ENCODE measurements at regions not wholly inside any gene's neighbourhood (a gene's known extent, or its start where the extent isn't known, plus 50 kb on each side); places are given as distances from the start of the nearest gene placed in this dataset.

DNA sequence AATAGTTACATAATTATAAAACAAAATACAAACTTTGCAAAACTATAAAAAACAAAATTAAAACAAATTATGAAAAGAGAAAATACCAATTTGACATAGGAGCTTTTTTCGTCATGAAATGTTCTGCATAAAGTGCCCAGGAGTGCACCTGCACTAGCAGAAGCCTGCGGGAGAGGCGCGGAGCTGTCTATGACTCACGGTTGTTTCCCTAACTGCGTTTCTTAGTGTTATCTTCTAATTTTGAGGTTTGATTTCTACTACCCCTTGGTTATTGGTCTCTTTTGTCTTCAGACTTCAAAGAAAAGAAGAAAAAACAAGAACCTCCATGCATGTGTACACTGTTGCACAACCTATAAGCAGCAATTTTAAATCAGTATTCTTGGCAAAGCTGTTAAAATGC, 740.9 kb upstream of the LRRC4C start:
- DNase-seq (ENCODE audit: low read depth) = no peak

DNA sequence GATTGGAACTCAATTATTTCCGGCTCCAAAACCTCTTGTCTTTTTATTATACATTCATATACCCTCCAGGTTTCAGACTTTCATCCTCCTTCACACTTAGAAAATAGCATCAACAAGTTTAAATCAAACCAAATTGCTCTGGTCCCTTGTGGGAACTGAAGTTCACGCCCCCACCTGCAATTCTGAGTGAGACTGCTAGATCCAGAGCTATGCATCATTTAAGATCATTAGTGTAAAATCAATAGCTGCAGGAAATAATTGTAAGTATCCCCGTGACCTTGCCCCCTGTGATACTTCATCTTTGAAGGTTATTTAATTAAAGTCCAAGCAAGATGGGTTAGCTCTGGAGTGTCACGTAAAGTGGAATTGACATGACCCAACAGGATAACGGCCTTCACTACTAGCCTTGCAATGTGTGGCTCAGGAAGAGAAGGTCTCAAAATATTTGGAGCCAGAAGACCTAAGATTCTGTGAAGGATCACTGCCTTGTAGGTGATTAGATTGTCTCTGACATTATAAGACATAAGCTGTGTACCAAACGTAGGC, 742.2 kb upstream of the LRRC4C start:
- no peak for DNase-seq (ENCODE audit: low read depth)

DNA sequence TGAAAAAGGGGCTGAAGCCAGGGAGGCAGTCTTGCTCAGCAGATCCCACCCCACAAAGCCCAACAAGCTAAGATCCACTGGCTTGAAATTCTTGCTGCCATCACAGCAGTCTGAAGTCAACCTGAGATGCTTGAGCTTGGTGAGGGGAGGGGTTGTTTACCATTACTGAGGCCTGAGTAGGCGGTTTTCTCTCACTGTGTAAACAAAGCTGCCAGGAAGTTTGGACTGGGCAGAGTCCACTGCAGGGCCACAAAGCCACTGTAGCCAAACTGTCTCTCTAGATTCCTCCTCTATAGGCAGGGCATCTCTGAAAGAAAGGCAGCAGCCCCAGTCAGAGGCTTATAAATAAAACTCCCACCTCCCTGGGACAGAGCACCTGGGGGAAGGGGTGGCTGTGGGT, 746.1 kb upstream of the LRRC4C start:
- no peak for DNase-seq (ENCODE audit: low read depth)

DNA sequence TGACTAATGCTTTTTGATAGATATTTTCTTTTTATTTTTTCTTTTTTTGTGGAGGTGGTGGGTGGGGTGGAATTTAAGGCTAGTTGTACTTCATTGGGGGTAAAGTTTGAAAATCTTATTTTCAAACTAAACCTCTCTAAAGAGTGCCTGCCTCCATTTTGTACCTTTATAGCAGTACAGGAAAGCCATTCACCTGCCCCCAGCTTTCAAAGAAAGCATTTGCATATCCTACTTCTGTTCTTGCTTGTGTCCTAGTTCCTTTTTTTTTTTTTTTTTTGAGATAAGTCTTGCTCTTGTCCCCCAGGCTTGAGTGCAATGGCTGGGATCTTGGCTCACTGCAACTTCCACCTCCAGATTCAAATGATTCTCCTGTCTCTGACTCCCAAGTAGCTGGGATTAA, 766.2 kb upstream of the LRRC4C start:
- DNase-seq (ENCODE audit: low read depth) = no peak

DNA sequence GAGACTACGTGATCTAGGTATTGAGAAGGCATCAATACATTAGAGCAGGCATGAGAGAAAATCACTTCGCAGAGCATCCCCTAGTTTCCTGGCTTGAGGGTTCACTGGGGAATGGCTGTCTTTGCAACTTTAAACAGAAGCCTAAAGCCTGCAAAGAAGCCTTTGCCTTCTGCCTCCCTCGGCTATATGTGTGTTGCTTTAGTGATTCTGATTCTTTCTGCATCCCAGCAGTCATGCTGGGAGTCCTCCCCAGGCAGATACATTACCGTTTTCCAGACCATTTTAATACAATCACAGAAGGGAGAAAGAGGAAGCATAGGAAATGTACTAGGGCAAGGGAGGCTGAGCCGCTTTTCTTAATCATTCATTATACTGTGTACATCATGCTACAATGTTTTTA, 773.2 kb upstream of the LRRC4C start:
- DNase-seq (ENCODE audit: low read depth) = no peak

DNA sequence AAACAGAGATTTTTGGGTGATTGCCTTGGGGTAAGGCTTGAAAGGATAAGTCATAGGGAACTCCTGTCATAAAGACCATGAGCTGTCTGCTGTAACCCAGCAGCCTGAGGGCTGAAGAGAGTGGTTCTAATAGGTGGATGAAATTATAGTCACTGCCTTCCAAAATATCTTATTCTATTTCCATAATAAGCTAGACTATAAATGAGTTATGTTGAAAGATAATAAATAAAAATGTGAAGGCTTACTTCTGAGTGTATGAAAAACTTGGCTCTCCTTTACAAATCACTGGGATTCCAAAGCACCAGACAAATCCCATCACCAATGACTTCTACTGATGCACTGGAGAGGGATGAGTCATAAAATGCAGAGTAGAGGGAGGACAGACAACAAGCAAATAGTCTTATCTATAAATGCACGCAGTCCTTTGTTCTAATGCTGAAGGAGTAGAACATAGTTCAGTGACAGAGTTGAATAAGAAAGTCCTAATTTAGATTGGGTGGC, 775.0 kb upstream of the LRRC4C start:
- no peak for DNase-seq (ENCODE audit: low read depth)

DNA sequence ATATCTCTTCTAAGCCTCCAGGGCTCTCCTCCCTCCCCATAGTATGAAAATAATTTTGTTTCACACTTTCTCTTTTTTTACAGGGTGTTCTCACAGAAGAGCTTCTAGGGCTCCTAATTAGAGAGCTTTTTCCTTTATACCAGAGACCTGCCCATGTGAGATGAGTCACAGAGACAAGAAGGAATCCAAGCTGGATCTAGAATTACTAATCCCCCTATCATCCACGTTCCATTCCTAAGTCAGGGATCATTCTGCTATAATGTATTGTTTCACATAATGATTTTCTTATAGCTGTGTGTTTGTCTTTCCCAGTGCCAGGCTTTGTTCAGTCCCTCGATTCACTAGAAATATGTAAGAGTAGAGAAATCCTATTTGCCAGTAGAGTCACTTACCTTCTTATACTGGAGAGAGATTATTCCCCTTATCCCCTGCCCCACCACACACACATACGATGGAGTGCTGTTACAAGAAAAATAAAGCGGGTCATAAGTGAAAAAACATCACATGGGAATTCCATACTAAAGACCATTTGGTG, 778.3 kb upstream of the LRRC4C start:
- DNase-seq (ENCODE audit: low read depth) = no peak

DNA sequence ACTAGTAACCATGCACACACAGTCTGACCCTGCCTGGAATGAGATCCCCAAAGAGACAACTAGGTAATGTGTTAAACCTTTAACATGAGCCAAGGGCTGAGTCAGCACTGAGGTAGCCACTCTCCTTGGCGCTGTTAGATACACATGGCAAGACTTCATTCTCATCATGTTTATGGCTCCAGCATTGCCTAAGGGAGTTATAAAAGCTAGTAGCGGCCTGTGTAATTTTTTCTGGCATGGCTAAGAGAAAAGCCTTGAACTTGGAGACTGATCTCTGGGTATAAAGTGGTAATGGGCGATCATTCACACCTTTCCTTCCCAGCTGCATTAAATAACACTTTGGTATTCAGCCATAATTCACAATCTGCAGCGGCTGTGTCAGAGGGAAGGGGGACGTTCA, 779.7 kb upstream of the LRRC4C start:
- no peak for DNase-seq (ENCODE audit: low read depth)

DNA sequence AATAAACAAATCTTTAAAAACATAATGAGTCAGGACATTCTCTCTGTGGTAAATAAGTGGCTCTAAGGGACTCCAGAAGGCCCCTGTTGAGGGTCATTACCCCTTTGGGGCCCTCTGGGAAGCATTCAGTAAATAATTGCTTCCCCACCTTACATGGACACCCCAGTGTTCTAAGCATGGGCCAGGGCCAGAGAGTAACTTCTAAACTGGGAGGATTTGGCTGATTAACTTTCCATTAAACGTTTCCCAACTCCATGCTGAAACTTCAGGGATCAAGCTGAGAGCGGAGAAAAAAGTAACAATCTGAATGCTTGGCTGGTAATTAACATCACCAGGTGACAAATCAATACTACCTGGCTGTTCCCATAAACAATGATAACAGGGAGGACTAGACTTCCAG, 783.9 kb upstream of the LRRC4C start:
- no peak for DNase-seq (ENCODE audit: low read depth)

DNA sequence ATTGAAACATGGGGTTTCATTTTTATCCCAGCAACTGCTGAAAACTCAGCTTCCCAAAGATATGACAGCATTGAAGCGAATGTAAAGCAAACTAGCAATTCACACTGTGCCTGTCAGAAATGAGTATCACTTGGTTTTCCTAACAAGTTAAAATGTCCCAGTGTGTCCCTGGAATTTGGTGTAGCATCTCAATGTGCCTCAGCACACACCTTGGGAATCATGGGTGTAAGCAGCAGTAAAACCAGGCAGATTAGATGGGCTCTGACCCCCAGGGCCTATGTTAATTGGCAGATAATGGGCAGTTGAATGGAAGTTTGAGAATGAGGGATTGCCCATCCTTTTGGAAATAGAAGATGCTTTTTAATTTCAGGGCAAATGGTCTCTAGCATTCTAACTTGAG, 784.9 kb upstream of the LRRC4C start:
- no peak for DNase-seq (ENCODE audit: low read depth)

DNA sequence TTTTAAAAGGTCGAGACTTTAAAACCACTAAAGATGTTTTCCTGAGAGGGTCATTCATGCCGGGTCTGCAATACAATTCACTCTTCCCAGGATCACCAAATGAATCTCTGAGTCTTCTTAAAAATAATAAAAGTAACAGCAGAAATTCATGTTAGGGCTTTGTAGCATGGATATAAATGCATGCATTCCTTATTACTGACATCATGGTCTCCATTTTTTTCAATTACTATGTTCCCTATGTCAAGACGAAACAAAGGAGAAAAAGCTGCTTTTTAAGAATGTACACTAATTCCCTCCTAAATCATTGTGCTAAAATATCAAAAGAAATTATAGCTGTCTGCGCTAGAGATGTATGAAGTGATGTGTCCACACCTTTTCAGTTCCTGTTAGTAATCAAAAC, 789.9 kb upstream of the LRRC4C start:
- no peak for DNase-seq (ENCODE audit: low read depth)

DNA sequence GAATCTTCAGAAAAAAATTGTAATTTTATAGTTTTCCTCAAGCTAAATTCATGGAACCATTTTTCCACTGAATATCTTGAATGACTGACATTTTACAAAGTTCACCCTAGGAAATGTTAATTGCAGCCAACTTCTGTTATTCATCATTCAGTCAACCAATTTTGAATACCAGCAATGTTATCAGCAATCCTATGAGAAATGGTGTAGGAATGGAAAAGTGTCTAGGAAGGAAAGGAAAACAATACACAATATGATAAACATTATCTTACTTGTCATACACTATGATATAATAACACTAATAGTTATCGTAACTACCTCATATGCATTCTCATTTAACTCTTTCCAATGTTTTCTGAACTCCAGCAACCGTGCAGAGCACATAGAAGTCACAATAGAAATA, 790.5 kb upstream of the LRRC4C start:
- DNase-seq (ENCODE audit: low read depth) = no peak

DNA sequence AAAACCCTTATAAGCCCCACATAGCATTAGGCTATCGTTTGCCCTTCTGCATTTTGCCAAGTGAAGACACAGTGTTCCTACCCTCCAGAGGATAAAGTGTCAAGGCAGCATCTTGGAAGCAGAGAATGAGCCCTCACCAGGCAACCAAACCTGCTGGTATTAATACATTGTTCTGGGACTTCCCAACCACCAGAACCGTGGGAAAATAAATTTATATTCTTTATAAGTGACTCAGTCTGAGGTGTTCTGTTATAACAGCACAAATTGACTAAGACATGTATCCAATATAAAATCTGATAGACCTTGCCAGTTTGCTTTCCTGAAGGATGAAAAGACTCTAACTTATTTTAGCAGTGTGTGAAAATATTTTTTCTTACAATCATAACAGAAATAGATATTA, 792.5 kb upstream of the LRRC4C start:
- DNase-seq (ENCODE audit: low read depth) = no peak

DNA sequence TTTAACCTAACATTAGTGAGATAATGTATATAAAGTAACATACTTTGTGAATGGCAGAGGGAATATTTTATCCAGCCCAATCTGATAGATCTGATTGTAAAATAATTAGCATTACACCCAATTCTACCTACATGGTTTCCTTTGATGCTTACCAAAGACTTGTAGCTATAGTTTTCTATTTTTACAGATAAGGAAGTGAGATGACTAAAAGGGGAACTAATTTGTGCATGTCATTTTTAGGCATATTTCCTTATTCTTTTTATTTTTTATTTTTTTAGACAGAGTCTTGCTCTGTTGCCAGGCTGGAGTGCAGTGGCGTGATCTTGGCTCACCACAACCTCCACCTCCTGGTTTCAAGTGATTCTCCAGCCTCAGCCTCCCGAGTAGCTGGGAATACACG, 793.7 kb upstream of the LRRC4C start:
- no peak for DNase-seq (ENCODE audit: low read depth)

DNA sequence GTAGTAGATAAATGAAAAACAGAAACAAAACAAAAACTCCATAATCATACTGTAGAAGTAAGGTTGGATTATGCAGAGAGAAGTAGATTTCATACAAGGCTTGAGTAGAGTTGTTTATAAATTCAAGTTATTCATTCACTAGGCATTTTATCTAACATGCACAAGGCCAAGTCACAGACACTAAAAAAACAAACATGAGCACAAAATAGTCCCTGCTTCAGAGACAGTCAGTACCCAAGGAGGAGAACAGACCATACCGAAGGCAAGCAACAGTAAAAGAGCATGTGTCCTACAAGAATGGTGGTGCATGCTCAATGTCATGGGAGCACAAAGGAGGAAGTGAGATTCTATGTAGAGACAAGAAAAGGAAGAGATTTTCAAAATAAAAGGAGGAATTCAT, 796.5 kb upstream of the LRRC4C start:
- no peak for DNase-seq (ENCODE audit: low read depth)

DNA sequence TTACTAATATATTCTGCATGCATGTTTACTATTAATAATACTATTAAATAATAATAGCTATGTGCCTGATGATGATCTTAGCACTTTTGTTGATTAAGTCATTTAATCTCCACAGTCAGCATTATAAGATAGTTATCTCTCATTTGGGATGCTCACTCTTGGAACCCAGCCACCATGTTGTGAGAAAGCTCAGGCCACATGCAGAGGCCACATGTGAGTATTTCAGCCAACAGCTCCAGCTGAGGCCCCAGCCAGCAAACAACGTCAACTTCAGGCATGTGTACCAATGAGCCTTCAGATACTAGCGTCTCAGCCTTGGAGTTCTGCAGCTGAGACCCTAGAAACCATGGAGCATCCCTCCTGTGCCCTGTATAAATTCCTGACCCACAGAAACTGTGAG, 798.1 kb upstream of the LRRC4C start:
- no peak for DNase-seq (ENCODE audit: low read depth)

DNA sequence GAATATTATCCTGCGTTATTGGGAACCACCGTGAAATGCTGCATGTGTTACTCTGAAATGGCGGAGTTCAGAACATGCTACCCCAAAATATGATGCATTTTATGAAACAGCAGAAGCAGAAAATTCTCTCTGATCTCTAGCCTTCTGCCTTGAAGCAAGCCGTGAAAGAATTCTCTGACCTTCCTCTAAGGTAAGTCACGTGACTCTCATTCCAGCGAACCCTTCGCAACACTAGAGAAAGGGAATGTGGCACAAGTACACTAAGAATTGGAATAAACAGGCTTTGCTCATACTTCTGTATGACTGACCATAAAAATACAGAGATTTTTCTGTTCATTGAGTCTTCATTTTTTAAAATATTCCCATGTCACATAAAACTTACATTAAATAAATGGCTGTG, 805.6 kb upstream of the LRRC4C start:
- no peak for DNase-seq (ENCODE audit: low read depth)

DNA sequence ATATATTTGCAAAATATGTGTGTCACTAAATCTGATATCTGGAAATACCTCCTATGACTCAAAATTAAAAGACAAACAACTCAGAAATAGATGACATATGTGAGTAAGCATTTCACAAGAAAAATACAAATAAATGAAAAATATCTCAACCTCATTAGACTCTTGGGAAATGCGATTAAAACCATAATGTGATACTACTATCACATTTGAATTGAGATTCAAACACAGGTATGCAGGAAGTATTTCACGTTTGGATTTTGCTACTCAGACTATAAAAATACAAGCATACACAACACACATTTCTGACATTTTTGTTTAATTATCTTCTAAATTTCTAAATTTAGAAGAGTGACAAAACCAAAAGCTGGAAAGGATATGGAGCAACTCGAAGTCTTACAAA, 811.9 kb upstream of the LRRC4C start:
- DNase-seq (ENCODE audit: low read depth) = no peak

DNA sequence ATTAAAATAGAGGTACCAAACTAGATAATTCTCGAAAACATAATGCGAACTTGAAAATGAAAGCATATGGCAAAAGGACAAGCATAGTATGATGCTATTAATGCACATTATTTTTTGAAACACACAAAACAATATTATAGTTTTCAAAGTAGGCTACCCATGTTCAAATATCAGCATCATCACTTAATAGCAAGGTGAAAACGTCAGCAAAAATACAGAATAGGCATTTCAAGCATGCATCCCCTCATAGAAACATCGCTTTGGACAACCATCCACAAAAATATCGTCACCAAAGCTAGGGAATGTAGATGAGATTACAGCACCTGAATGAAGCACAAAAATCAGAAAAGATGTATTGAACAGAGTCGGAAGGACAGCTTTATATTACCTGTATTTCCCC, 814.5 kb upstream of the LRRC4C start:
- no peak for DNase-seq (ENCODE audit: low read depth)

DNA sequence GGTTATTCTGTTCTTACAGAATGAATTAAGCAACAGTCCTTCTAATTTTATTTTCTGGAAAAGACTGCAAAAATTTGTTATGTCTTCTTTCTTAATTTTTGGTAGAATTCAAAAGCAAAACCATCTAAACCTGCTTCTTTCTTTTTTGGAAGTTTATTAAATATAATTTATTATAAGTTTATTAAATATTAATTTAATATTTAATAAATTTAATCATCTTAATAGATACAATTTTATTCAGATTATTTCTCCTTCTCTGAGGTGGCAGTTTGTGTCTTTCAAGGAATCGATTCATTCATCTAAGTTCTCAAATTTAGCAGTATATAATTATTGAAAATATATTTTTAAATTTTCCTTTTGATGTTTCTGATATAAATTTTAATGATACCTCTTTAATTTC, 837.5 kb upstream of the LRRC4C start:
- no peak for DNase-seq (ENCODE audit: low read depth)

DNA sequence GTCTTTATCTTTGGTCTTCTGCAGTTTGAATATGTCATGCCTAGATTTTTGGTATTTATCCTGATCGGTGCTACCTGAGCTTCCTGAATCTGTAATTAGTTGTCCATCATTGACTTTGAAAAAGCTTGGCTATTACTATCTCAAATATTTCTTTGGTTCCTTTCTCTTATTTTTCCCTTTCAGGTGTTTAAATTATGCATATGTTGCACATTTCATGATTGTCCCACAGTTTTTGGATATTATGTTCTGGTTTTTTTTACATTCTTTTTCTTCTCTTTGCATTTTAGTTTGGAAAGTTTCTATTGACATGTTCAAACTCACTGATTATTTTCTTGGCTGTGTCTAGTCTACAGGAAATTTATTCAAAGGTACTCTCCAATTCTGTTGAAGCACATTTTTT, 840.3 kb upstream of the LRRC4C start:
- DNase-seq (ENCODE audit: low read depth) = no peak

DNA sequence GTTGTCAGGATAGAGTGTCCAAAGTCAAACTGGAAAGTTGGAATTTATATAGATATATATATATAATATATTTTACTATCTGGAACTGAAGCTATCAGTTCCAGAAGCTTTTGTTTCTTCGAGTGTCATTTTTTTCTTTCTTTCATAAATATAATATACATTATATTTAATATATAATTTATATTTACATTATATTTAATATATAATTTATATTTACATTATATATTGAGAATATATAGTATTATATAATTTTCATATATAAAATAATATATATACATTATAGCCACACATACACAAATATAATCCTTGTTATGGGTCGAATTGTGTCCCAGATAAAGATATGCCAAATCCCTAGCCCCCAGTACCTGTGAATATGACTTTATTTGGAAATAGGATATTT, 842.3 kb upstream of the LRRC4C start:
- no peak for DNase-seq (ENCODE audit: low read depth)

DNA sequence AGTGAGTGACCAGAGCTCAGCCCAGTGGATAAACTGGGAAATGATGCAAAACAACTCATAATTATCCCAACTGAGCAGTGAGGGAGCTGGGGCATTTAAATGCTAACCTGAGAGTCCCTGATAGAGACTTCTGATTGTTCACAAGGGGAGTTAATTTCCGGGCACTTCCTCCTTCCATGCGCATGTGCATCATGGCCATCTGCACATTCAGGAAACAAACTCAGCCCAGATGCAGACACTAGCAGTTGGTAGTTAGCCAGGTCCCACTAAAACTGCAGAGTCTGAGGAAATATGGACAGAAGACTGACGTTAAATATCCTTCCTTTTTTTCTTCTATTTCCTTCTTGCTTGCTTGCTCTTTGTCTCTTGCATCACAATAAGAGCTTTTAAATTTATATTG, 852.1 kb upstream of the LRRC4C start:
- no peak for DNase-seq (ENCODE audit: low read depth)

DNA sequence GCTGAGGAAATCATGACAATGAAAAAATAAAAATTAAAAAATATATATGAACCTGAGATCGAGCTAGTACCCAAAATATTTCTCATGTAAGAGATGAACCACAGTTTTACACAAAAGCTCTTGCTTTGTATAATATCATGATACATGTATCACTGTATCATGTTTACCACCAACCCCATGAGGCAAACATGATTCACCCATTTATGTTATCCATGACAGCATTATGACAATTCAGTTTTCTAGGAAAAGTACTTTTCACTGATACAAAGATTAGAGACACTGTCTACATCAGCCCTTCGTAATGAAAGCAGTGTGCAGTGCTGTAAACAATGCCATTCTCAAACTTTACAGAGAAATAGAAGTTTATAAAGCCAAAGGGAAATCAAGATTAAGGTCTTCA, 852.5 kb upstream of the LRRC4C start:
- DNase-seq (ENCODE audit: low read depth) = no peak

DNA sequence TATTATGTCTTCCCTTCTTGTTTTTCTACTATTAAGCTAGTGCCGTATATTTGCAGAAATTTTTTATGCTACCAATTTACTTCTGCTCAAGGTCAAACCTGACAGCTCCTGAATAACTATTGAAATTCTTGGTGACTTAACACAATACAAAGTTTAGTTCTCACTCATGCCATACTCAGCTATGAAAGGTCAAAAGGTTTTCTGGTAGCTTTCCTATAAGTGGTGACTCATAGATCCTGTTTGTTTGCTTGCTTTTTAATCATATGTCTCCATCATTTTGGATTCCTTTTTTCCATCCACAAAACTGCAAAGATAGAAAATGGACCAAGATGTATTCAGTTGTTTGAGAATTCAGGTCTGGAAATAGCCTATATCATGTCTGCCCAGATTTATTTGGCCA, 855.8 kb upstream of the LRRC4C start:
- no peak for DNase-seq (ENCODE audit: low read depth)

All from CMK (cell line).